ENCODE measurements at regions not wholly inside any gene's neighbourhood (a gene's known extent, or its start where the extent isn't known, plus 50 kb on each side); places are given as distances from the start of the nearest gene placed in this dataset.
"Not testable (repeated sequence)": the region's sequence is repeated elsewhere in the genome, so short reads cannot be mapped to it uniquely, and the experiment has no call there.

DNA sequence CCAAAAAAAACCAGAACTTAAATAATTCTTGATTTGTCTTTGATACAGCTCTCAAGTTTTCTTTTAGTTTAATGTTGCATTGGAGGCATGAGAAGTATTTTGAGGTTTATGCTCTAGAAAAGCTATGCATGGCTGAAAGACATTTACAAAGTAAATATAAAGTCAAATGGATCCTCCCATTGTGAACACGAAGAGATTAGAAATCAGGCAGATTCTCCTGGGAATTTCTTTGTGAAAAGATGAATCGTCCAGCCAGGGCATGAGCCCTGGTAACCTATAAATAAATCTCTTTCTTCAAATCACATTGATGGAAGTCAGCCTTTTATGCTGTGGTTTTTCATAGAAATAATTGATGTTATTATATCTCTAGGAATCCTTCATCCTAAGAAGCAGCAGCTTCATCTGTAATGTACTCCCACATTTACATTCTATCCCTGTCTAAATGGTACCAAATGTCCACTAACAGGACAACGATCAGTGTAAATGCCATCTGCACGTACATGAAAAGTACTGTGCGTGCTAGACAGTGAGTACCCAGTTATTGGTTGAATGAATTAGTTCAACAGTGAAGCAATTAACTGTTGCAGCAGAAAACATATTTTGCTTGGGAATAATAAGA lies 143.6 kb downstream of the ALDH8A1 start:
- no peaks in the 10 kb centered on the region for H3K9me3 ChIP-seq (ENCODE audit: control insufficient read depth, insufficient read depth, low read length)

GRCh38 chr6:134805168-134805567 lies 144.7 kb downstream of the ALDH8A1 start:
- no peaks in the 10 kb centered on the region for H3K4me1 ChIP-seq (ENCODE audit: control insufficient read depth, low read length)
- H3K9me2 ChIP-seq (replicated peaks; ENCODE audit: control insufficient read depth, low read length) = no peaks in the 10 kb centered on the region
- H3K9me3 ChIP-seq (ENCODE audit: control insufficient read depth, insufficient read depth, low read length) = no peaks in the 10 kb centered on the region
- no peaks in the 10 kb centered on the region for H4K20me1 ChIP-seq (ENCODE audit: control insufficient read depth, insufficient read depth, low read depth, low read length)
- H3K4me3 ChIP-seq (ENCODE audit: low read length) = no peak overlapping the region
- no peaks in the 10 kb centered on the region for H3F3A ChIP-seq (ENCODE audit: control insufficient read depth, insufficient read depth)
- H3K27me3 ChIP-seq (ENCODE audit: control insufficient read depth, low read length) = peaks cover 3% of the 10 kb centered on the region
- no peak overlapping the region for H3K4me2 ChIP-seq (ENCODE audit: low read length)
- no peaks in the 10 kb centered on the region for H3K36me3 ChIP-seq (ENCODE audit: control insufficient read depth, low read length)
- no peak for TF ChIP-seq EZH2phosphoT487 (IDR thresholded peaks at IDR 0.05; ENCODE audit: borderline replicate concordance, low read length)
- TF ChIP-seq, protein P1, sequence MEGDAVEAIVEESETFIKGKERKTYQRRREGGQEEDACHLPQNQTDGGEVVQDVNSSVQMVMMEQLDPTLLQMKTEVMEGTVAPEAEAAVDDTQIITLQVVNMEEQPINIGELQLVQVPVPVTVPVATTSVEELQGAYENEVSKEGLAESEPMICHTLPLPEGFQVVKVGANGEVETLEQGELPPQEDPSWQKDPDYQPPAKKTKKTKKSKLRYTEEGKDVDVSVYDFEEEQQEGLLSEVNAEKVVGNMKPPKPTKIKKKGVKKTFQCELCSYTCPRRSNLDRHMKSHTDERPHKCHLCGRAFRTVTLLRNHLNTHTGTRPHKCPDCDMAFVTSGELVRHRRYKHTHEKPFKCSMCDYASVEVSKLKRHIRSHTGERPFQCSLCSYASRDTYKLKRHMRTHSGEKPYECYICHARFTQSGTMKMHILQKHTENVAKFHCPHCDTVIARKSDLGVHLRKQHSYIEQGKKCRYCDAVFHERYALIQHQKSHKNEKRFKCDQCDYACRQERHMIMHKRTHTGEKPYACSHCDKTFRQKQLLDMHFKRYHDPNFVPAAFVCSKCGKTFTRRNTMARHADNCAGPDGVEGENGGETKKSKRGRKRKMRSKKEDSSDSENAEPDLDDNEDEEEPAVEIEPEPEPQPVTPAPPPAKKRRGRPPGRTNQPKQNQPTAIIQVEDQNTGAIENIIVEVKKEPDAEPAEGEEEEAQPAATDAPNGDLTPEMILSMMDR (IDR thresholded peaks at IDR 0.05; ENCODE audit: low read depth, low read length, poor library complexity, severe bottlenecking) = no peak
- H3K79me2 ChIP-seq (ENCODE audit: control insufficient read depth, low read length) = no peaks in the 10 kb centered on the region
- H3K27ac ChIP-seq (ENCODE audit: low read depth, low read length) = no peak overlapping the region

More for the DNA sequence above, 143.6 kb downstream of the ALDH8A1 start:
- Histone ChIP-seq H3K27ac (ENCODE audit: low read depth, low read length) (no peak overlapping the region), H3K79me2 (ENCODE audit: control insufficient read depth, low read length) (no peaks in the 10 kb centered on the region), H3K4me2 (ENCODE audit: low read length) (no peak overlapping the region), H3K9me2 (replicated peaks; ENCODE audit: control insufficient read depth, low read length) (no peaks in the 10 kb centered on the region), H4K20me1 (ENCODE audit: control insufficient read depth, insufficient read depth, low read depth, low read length) (no peaks in the 10 kb centered on the region), H3F3A (ENCODE audit: control insufficient read depth, insufficient read depth) (no peaks in the 10 kb centered on the region), H3K4me3 (ENCODE audit: low read length) (no peak overlapping the region), H3K4me1 (ENCODE audit: control insufficient read depth, low read length) (no peaks in the 10 kb centered on the region), H3K36me3 (ENCODE audit: control insufficient read depth, low read length) (no peaks in the 10 kb centered on the region), H3K27me3 (ENCODE audit: control insufficient read depth, low read length) (peaks cover 5% of the 10 kb centered on the region)
- no peak for TF ChIP-seq EZH2phosphoT487 (IDR thresholded peaks at IDR 0.05; ENCODE audit: borderline replicate concordance, low read length)
- TF ChIP-seq, protein P1 (IDR thresholded peaks at IDR 0.05; ENCODE audit: low read depth, low read length, poor library complexity, severe bottlenecking) = no peak

DNA sequence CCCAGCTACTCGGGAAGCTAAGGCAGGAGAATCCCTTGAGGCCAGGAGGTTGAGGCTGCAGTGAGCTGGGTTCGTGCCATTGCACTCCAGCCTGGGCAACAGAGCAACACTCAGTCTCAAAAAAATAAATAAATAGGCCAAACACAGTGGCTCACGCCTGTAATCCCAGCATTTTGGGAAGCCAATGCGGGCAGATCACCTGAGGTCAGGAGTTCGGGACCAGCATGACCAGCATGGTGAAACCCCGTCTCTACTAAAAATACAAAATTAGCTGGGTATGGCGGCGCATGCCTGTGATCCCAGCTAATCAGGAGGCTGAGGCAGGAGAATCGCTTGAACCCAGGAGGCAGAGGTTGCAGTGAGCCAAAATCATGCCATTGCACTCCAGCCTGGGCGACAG lies 145.6 kb downstream of the ALDH8A1 start:
- H3K4me1 ChIP-seq (ENCODE audit: control insufficient read depth, low read length); H3K4me2 ChIP-seq (ENCODE audit: low read length); H3K36me3 ChIP-seq (ENCODE audit: control insufficient read depth, low read length); H4K20me1 ChIP-seq (ENCODE audit: control insufficient read depth, insufficient read depth, low read depth, low read length); H3K27me3 ChIP-seq (ENCODE audit: control insufficient read depth, low read length); H3K27ac ChIP-seq (ENCODE audit: low read depth, low read length); H3K9me2 ChIP-seq (replicated peaks; ENCODE audit: control insufficient read depth, low read length); H3K4me3 ChIP-seq (ENCODE audit: low read length); H3K79me2 ChIP-seq (ENCODE audit: control insufficient read depth, low read length); H3F3A ChIP-seq (ENCODE audit: control insufficient read depth, insufficient read depth); H3K9me3 ChIP-seq (ENCODE audit: control insufficient read depth, insufficient read depth, low read length): not testable (repeated sequence)

GRCh38 chr6:134802426-134803058 lies 147.4 kb downstream of the ALDH8A1 start:
- no peaks in the 10 kb centered on the region for H3K4me1 ChIP-seq (ENCODE audit: control insufficient read depth, low read length)
- H3K4me3 ChIP-seq (ENCODE audit: low read length) = no peak overlapping the region
- H3K4me2 ChIP-seq (ENCODE audit: low read length) = no peak overlapping the region
- no peaks in the 10 kb centered on the region for H4K20me1 ChIP-seq (ENCODE audit: control insufficient read depth, insufficient read depth, low read depth, low read length)
- no peak overlapping the region for H3K27ac ChIP-seq (ENCODE audit: low read depth, low read length)
- no peaks in the 10 kb centered on the region for H3K9me2 ChIP-seq (replicated peaks; ENCODE audit: control insufficient read depth, low read length)
- no peak for TF ChIP-seq EZH2phosphoT487 (IDR thresholded peaks at IDR 0.05; ENCODE audit: borderline replicate concordance, low read length)
- TF ChIP-seq, protein P1 (IDR thresholded peaks at IDR 0.05; ENCODE audit: low read depth, low read length, poor library complexity, severe bottlenecking) = no peak
- no peaks in the 10 kb centered on the region for H3K79me2 ChIP-seq (ENCODE audit: control insufficient read depth, low read length)
- no peaks in the 10 kb centered on the region for H3F3A ChIP-seq (ENCODE audit: control insufficient read depth, insufficient read depth)
- no peaks in the 10 kb centered on the region for H3K9me3 ChIP-seq (ENCODE audit: control insufficient read depth, insufficient read depth, low read length)
- H3K27me3 ChIP-seq (ENCODE audit: control insufficient read depth, low read length) = peaks cover 3% of the 10 kb centered on the region
- H3K36me3 ChIP-seq (ENCODE audit: control insufficient read depth, low read length) = no peaks in the 10 kb centered on the region

Data from DOHH2 (cell line).